ENCODE measurements at regions not wholly inside any gene's neighbourhood (a gene's known extent, or its start where the extent isn't known, plus 50 kb on each side); places are given as distances from the start of the nearest gene placed in this dataset.
A peak's percentile ranks its signal among the peaks of the same experiment; 100 is the strongest.

GRCh38 chr1:227417756-227418480 is 99.6 kb upstream of the CDC42BPA start (continued):
- no peak for TF ChIP-seq KLF8 (tag by site-specific recombination; IDR thresholded peaks at IDR 0.05)
- no peak for TF ChIP-seq ZNF513 (tag by site-specific recombination; IDR thresholded peaks at IDR 0.05)
- TF ChIP-seq ZNF335 (tag by site-specific recombination; conservative IDR thresholded peaks at IDR 0.05) = peak; percentile 53
- no peak for TF ChIP-seq ZNF677 (tag by site-specific recombination; IDR thresholded peaks at IDR 0.05)
- no peak for TF ChIP-seq ZFP69B (tag by site-specific recombination; IDR thresholded peaks at IDR 0.05)
- TF ChIP-seq MYNN (tag by site-specific recombination; IDR thresholded peaks at IDR 0.05; ENCODE audit: borderline replicate concordance) = no peak
- TF ChIP-seq, protein P1, sequence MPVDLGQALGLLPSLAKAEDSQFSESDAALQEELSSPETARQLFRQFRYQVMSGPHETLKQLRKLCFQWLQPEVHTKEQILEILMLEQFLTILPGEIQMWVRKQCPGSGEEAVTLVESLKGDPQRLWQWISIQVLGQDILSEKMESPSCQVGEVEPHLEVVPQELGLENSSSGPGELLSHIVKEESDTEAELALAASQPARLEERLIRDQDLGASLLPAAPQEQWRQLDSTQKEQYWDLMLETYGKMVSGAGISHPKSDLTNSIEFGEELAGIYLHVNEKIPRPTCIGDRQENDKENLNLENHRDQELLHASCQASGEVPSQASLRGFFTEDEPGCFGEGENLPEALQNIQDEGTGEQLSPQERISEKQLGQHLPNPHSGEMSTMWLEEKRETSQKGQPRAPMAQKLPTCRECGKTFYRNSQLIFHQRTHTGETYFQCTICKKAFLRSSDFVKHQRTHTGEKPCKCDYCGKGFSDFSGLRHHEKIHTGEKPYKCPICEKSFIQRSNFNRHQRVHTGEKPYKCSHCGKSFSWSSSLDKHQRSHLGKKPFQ (tag by site-specific recombination; IDR thresholded peaks at IDR 0.05) = no peak
- TF ChIP-seq ZNF2 (tag by site-specific recombination; IDR thresholded peaks at IDR 0.05) = no peak
- TF ChIP-seq CTCF (tag by site-specific recombination; IDR thresholded peaks at IDR 0.05) = no peak
- TF ChIP-seq ZNF26 (tag by site-specific recombination; IDR thresholded peaks at IDR 0.05) = no peak
- TF ChIP-seq MEIS1 (CRISPR knock-in tag; IDR thresholded peaks at IDR 0.05; ENCODE audit: borderline replicate concordance) = no peak
- no peak for TF ChIP-seq ZBTB6 (tag by site-specific recombination; IDR thresholded peaks at IDR 0.05)
- no peak for TF ChIP-seq SCRT2 (tag by site-specific recombination; IDR thresholded peaks at IDR 0.05)
- no peak for TF ChIP-seq ZBTB26 (tag by site-specific recombination; optimal IDR thresholded peaks at IDR 0.05)

- Histone ChIP-seq H3K27ac (ENCODE audit: extremely low read depth, low read depth, low read length) (no peak overlapping the region), H3K36me3 (ENCODE audit: control insufficient read depth in 2 of 2, insufficient read depth in 1 of 2, low read length in 2 of 2) (no peaks in the 10 kb centered on the region), H3K9me3 (ENCODE audit: control insufficient read depth, insufficient read depth, low read depth, low read length) (no peaks in the 10 kb centered on the region), H3K4me3 (ENCODE audit: low read depth, low read length) (no peak overlapping the region), H3K4me1 (ENCODE audit: control insufficient read depth, insufficient read depth, low read length) (no peaks in the 10 kb centered on the region)
- TF ChIP-seq ZNF404 (tag by site-specific recombination; IDR thresholded peaks at IDR 0.05) (no peak), ZBTB8A (tag by site-specific recombination; IDR thresholded peaks at IDR 0.05) (no peak), RBAK (tag by site-specific recombination; IDR thresholded peaks at IDR 0.05) (no peak), ZNF426 (tag by site-specific recombination; IDR thresholded peaks at IDR 0.05) (no peak), KLF16 (tag by site-specific recombination; IDR thresholded peaks at IDR 0.05) (no peak), ZNF37A (tag by site-specific recombination; IDR thresholded peaks at IDR 0.05) (no peak), ZNF585B (tag by site-specific recombination; IDR thresholded peaks at IDR 0.05) (no peak), CTCF (tag by site-specific recombination; IDR thresholded peaks at IDR 0.05) (no peak), ZBTB20 (tag by site-specific recombination; IDR thresholded peaks at IDR 0.05) (no peak), ZFP37 (tag by site-specific recombination; IDR thresholded peaks at IDR 0.05) (no peak), ZNF23 (tag by site-specific recombination; IDR thresholded peaks at IDR 0.05; ENCODE audit: borderline replicate concordance) (no peak), ZNF169 (tag by site-specific recombination; IDR thresholded peaks at IDR 0.05) (no peak)
- ChIA-PET CTCF (no interaction called here), POLR2A (no interaction called here)
These were observed 98.0 kb upstream of the CDC42BPA start for GRCh38 chr1:227416156-227416830.
